ENCODE measurements at regions not wholly inside any gene's neighbourhood (a gene's known extent, or its start where the extent isn't known, plus 50 kb on each side); places are given as distances from the start of the nearest gene placed in this dataset.

DNA sequence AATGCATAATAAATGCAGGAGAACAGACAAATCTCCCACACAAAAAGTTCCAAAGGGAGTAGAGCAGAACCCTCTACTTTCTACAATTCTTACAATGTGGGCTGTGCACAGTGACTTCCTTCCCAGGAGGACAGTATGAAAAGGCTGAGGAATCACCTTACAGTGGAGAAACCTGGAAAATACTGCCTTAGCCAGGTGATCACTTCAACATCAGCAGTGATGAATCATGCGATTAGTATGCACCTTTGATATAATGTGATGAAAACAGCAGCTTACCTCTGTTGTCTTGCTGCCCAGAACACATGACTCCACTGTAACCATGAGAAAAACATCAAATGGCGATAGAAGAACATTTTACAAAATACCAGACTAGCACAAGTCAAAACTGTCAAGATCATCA is 329.7 kb upstream of the POM121L12 start:
- Histone ChIP-seq H3K9me3 (ENCODE audit: severe bottlenecking) (no peaks in the 10 kb centered on the region), H3K4me3 (ENCODE audit: low read depth, low read length) (no peak overlapping the region), H3K27ac (no peak overlapping the region), H3K36me3 (no peaks in the 10 kb centered on the region), H3K27me3 (ENCODE audit: insufficient read depth, low read depth, severe bottlenecking) (no peaks in the 10 kb centered on the region)
- TF ChIP-seq, protein P1, sequence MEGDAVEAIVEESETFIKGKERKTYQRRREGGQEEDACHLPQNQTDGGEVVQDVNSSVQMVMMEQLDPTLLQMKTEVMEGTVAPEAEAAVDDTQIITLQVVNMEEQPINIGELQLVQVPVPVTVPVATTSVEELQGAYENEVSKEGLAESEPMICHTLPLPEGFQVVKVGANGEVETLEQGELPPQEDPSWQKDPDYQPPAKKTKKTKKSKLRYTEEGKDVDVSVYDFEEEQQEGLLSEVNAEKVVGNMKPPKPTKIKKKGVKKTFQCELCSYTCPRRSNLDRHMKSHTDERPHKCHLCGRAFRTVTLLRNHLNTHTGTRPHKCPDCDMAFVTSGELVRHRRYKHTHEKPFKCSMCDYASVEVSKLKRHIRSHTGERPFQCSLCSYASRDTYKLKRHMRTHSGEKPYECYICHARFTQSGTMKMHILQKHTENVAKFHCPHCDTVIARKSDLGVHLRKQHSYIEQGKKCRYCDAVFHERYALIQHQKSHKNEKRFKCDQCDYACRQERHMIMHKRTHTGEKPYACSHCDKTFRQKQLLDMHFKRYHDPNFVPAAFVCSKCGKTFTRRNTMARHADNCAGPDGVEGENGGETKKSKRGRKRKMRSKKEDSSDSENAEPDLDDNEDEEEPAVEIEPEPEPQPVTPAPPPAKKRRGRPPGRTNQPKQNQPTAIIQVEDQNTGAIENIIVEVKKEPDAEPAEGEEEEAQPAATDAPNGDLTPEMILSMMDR (IDR thresholded peaks at IDR 0.05; ENCODE audit: low read depth, low read length) = no peak
- no peak for DNase-seq

- no peak for DNase-seq
- no peaks in the 10 kb centered on the region for H3K27me3 ChIP-seq (ENCODE audit: insufficient read depth, low read depth, severe bottlenecking)
- no peak overlapping the region for H3K27ac ChIP-seq
- no peaks in the 10 kb centered on the region for H3K36me3 ChIP-seq
- TF ChIP-seq, protein P1 (IDR thresholded peaks at IDR 0.05; ENCODE audit: low read depth, low read length) = no peak
- H3K9me3 ChIP-seq (ENCODE audit: severe bottlenecking) = no peaks in the 10 kb centered on the region
- no peak overlapping the region for H3K4me3 ChIP-seq (ENCODE audit: low read depth, low read length)
Observed at GRCh38 chr7:52700349-52700748, 335.1 kb upstream of the POM121L12 start.

- TF ChIP-seq, protein P1 (IDR thresholded peaks at IDR 0.05; ENCODE audit: low read depth, low read length) = no peak
- Histone ChIP-seq H3K9me3 (ENCODE audit: severe bottlenecking) (no peaks in the 10 kb centered on the region), H3K4me3 (ENCODE audit: low read depth, low read length) (no peak overlapping the region), H3K36me3 (no peaks in the 10 kb centered on the region), H3K27me3 (ENCODE audit: insufficient read depth, low read depth, severe bottlenecking) (no peaks in the 10 kb centered on the region), H3K27ac (no peak overlapping the region)
- DNase-seq = peak; percentile 15
Observed at GRCh38 chr7:52695973-52696595, 339.3 kb upstream of the POM121L12 start.

DNA sequence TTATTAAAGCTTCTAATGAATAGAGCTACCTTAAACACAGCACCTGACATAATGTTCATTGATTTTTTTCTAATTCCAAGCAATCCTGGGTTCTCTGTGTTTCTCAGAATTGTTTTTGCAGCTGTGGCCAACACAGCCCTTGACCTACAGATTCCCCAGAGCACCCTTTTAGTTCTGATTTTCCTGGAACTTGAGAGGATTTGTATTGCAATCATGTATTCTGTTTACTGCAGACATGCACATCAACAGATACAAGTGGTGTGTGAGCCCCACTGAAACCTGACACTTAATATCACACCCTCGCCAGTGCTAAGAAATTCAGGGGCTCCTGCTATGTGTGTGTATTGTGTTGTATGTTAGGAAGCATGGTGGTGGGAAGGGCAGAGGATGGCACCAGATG is 344.2 kb upstream of the POM121L12 start:
- no peak overlapping the region for H3K27ac ChIP-seq
- no peaks in the 10 kb centered on the region for H3K9me3 ChIP-seq (ENCODE audit: severe bottlenecking)
- no peak overlapping the region for H3K4me3 ChIP-seq (ENCODE audit: low read depth, low read length)
- TF ChIP-seq, protein P1 (IDR thresholded peaks at IDR 0.05; ENCODE audit: low read depth, low read length) = no peak
- DNase-seq = no peak
- H3K36me3 ChIP-seq = no peaks in the 10 kb centered on the region
- H3K27me3 ChIP-seq (ENCODE audit: insufficient read depth, low read depth, severe bottlenecking) = no peaks in the 10 kb centered on the region

- no peak for DNase-seq
Observed at GRCh38 chr7:52689912-52690311, 345.5 kb upstream of the POM121L12 start.

More at GRCh38 chr7:52689912-52690311, 345.5 kb upstream of the POM121L12 start:
- no peaks in the 10 kb centered on the region for H3K27me3 ChIP-seq (ENCODE audit: insufficient read depth, low read depth, severe bottlenecking)
- TF ChIP-seq, protein P1 (IDR thresholded peaks at IDR 0.05; ENCODE audit: low read depth, low read length) = no peak
- no peak overlapping the region for H3K4me3 ChIP-seq (ENCODE audit: low read depth, low read length)
- H3K27ac ChIP-seq = no peak overlapping the region
- no peaks in the 10 kb centered on the region for H3K9me3 ChIP-seq (ENCODE audit: severe bottlenecking)
- H3K36me3 ChIP-seq = no peaks in the 10 kb centered on the region

Data from WERI-Rb-1 (cell line).